Retinal pigment epithelial cell (primary cell): ENCODE measurements at regions not wholly inside any gene's neighbourhood (a gene's known extent, or its start where the extent isn't known, plus 50 kb on each side); places are given as distances from the start of the nearest gene placed in this dataset.
A peak's percentile ranks its signal among the peaks of the same experiment; 100 is the strongest.

ENCODE experiments used
- DNase-seq: peaks from one replicate; pipeline ENCODE4 v3.0.0-alpha.2; 2010; ENCODE audit warnings: low read depth
- H3K4me3 ChIP-seq: 2 replicates; pipeline ENCODE4 v1.5.1; 2011; ENCODE audit warnings: mild to moderate bottlenecking, low read length, control low read depth, moderate library complexity
- CTCF ChIP-seq: conservative IDR thresholded peaks from 2 replicates; pipeline ENCODE4 v1.5.1; 2011; ENCODE audit warnings: low read depth, low read length, control low read depth, inconsistent platforms

- DNase-seq = no peak
- no peak overlapping the region for H3K4me3 ChIP-seq
- TF ChIP-seq CTCF = no peak
Observed at GRCh38 chr9:7285199-7285598, 514.4 kb downstream of the DMAC1 start.

GRCh38 chr9:7284517-7284916 lies 515.1 kb downstream of the DMAC1 start:
- no peak for TF ChIP-seq CTCF
- H3K4me3 ChIP-seq = no peak overlapping the region
- DNase-seq = no peak

GRCh38 chr9:7284117-7284516 lies 515.5 kb downstream of the DMAC1 start:
- no peak overlapping the region for H3K4me3 ChIP-seq
- DNase-seq = no peak
- no peak for TF ChIP-seq CTCF

- no peak overlapping the region for H3K4me3 ChIP-seq
- no peak for DNase-seq
- TF ChIP-seq CTCF = peak; percentile 54
Observed at GRCh38 chr9:7273575-7273974, 515.8 kb downstream of the KDM4C start.

- TF ChIP-seq CTCF = no peak
- H3K4me3 ChIP-seq = no peak overlapping the region
- DNase-seq = no peak
Observed at GRCh38 chr9:7266911-7267595, 509.3 kb downstream of the KDM4C start.

GRCh38 chr9:7265181-7265580 lies 507.4 kb downstream of the KDM4C start:
- H3K4me3 ChIP-seq = no peak overlapping the region
- no peak for DNase-seq
- TF ChIP-seq CTCF = no peak

- DNase-seq = no peak
- peak; percentile 18 for TF ChIP-seq CTCF
- no peak overlapping the region for H3K4me3 ChIP-seq
Observed at GRCh38 chr9:7259544-7260241, 501.9 kb downstream of the KDM4C start.
